Epithelial cell of prostate (primary cell): ENCODE measurements at regions not wholly inside any gene's neighbourhood (a gene's known extent, or its start where the extent isn't known, plus 50 kb on each side); places are given as distances from the start of the nearest gene placed in this dataset.

Experiments used
- DNase-seq: peaks from one replicate; pipeline ENCODE4 v3.0.0-alpha.2; 2011; ENCODE audit warnings: low read depth, low spot score
- H3K27ac ChIP-seq: fragments of 450-650 bp; 2 replicates; pipeline ENCODE4 v1.5.1; 2017; ENCODE audit warnings: mild to moderate bottlenecking

DNA sequence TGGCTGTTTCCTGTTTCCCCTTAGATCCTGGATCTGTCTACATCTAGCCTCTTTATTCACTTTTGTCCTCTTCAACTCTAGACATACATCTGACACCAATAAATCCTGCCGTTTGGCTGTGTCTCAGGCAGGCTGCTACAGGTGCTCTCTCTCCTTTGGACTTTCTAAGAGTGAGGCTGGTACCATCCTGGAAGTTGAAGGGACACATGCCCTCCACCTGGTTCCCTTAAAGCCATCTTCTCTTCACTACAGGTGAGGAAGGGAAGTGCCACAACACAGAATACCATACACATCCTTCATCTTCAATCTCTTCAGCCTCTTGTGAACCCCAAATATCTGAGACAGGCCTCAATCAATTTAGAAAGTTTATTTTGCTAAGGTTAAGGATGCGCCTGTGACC is 137.9 kb downstream of the BACH1 start:
- H3K27ac ChIP-seq = no peak overlapping the region
- DNase-seq = no peak

- DNase-seq = no peak
- no peak overlapping the region for H3K27ac ChIP-seq
Observed at GRCh38 chr21:29441651-29442050, 142.9 kb downstream of the BACH1 start.

DNA sequence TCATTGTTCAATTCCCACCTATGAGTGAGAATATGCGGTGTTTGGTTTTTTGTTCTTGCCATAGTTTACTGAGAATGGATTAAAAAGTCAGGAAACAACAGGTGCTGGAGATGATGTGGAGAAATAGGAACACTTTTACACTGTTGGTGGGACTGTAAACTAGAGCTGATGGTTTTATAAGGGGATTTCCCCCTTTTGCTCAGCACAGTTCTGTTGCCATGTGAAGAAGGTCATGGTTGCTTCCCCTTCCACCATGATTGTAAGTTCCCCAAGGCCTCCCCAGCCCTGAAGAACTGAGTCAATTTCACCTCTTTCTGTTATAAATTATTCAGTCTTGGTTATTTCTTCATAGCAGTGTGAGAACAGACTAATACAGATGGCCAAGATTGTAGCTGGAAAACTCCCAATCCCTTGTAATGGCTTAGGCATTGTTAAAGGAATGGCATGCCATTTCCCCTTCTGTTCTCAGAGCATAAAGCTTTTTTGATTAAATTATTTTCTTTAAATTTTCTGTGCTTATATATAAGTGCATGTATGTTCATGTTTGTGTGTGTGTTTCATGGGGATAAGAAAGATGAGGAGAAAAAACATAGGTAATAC is 144.8 kb downstream of the BACH1 start:
- H3K27ac ChIP-seq = no peak overlapping the region
- no peak for DNase-seq

DNA sequence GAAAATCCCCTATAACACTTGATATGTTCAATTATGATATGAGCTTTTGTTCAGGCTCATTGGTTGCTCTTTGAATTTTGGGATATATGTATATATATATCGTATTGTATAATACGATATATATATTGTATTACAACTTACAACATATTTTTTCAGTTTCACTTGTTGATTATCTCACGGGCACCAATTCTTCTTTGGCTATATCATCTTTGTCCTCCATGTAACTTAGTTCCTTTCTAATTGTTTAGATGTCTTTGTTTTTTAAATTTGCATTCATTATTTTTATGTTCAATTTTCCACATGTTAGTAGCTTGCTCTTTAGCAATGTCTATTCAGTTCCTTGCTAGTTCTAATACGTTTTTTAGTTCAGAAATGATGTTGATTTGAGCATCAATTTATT is 150.0 kb downstream of the BACH1 start:
- H3K27ac ChIP-seq = no peak overlapping the region
- DNase-seq = no peak

- no peak overlapping the region for H3K27ac ChIP-seq
- DNase-seq = no peak
Observed at GRCh38 chr21:29449306-29449950, 150.7 kb downstream of the BACH1 start.

DNA sequence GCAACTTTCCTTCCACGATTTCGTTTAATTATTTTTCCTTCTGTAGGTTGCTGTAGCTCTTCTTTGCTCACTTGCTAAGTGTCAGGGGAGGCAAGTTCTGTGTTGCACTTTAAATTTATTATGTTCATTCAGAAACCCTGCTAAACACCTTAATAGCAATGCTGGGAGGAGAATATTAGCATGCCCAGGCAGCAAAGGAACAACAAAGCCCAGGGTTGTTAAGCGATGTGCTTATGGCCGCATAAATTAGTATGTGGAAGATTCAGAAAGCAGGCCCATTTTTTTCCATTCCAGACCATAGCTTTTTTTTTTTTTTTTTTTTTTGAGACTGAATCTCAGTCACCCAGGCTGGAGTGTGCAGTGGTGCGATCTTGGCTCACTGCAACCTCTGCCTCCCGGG is 151.3 kb downstream of the BACH1 start:
- no peak overlapping the region for H3K27ac ChIP-seq
- no peak for DNase-seq

- no peak for DNase-seq
- no peak overlapping the region for H3K27ac ChIP-seq
Observed at GRCh38 chr21:29453511-29453910, 154.8 kb downstream of the BACH1 start.

GRCh38 chr21:29454179-29454578 is 155.5 kb downstream of the BACH1 start:
- no peak overlapping the region for H3K27ac ChIP-seq

DNA sequence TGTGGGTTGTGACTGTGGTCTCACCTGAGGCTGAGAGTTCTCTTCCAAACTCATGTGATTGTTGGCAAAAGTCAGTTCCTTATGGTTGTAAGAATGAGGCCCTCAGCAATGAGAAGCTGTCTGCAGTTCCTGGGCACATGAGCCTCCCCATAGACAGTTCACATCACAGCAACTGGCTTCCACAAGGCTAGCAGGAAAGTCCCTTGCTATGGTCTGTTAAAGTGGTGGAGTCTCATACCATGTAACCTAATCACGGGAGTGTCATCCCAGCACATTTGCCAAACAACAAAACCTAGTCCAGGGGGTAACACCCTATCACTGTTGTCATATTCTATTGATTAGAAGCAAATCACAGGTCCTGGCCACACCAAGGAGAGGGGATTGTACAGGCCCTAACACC is 163.8 kb downstream of the BACH1 start:
- no peak overlapping the region for H3K27ac ChIP-seq
- DNase-seq = no peak

More at GRCh38 chr21:29454179-29454578, 155.5 kb downstream of the BACH1 start:
- no peak for DNase-seq

DNA sequence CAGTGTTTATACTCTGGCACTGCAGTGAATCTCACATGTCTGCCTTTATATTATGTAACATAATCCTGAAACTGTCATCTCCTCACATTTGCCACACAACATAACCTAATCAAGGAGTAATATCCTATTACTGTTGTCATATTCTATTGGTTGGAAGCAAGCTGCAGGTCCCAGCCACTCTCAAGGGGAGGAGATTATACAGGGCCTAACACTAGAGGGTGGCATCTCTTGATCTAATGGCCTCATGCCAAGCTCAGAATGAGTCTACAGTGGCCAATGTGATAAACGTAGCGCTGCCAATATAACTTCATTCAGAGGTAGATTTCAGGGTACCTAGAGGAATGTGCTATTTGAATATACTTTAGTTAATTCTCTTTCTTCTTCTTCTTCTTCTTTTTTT is 166.8 kb downstream of the BACH1 start:
- no peak for DNase-seq
- H3K27ac ChIP-seq = no peak overlapping the region

DNA sequence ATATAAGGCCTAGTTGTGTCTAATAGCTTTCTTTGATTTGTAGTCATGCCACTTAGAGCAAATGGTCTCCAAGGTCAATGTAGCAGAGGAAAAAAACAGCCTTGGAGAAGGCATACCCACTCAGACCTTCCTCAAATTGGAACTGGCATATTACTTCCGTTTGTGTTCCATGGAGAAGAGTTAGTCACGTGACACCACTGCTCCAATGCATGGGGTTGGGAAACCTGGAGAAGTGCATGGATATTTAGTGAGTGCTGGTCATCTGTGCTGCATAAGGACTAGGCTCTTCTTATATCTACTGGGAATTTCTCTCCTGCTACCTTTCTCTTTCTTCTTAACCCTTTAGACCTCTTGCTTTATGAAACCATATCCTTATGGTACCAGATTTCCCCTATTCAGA is 167.8 kb downstream of the BACH1 start:
- no peak for DNase-seq
- H3K27ac ChIP-seq = no peak overlapping the region

GRCh38 chr21:29470397-29470796 is 171.7 kb downstream of the BACH1 start:
- no peak overlapping the region for H3K27ac ChIP-seq
- no peak for DNase-seq

DNA sequence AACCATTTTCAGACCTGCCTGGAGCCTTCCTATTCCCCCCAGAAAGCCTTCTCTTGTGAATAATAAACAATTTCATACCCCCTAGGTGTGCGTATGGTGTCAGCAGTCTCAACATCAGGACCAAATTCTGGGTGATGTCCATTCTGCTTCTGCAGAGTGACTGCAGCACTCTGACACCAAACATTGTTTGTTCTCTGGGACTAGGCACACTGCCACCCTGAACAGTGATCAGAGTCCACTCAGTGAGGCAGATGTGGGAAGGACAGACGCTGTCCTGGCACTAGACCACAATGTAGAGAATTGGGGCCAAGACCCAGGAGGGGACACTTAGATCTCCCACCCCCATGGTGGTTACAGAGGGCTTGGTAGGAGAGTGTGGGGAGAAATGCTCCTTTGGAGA is 175.1 kb downstream of the BACH1 start:
- no peak for DNase-seq
- no peak overlapping the region for H3K27ac ChIP-seq

DNA sequence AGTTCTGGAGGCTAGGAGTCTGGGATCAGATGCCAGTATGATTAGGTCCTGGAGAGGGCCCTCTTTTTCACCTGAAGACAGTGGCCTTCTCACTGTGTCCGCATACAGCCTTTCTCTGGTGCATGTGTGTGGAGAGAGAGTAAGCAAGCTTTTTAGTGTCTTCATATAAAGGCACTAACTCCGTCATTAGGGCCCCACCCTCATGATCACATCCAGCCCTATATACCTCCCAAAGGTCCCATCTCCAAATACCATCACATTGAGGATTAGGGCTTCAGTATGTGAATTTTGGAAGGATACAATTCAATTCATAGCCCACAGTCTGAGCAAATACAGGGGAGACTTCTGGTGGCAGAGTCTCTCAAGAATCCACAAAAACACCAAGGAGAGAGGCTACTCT is 176.6 kb downstream of the BACH1 start:
- no peak overlapping the region for H3K27ac ChIP-seq
- DNase-seq = no peak

- no peak for DNase-seq
- H3K27ac ChIP-seq = no peak overlapping the region
Observed at GRCh38 chr21:29477347-29477746, 178.6 kb downstream of the BACH1 start.

GRCh38 chr21:29477941-29478340 is 179.2 kb downstream of the BACH1 start:
- no peak for DNase-seq
- no peak overlapping the region for H3K27ac ChIP-seq

DNA sequence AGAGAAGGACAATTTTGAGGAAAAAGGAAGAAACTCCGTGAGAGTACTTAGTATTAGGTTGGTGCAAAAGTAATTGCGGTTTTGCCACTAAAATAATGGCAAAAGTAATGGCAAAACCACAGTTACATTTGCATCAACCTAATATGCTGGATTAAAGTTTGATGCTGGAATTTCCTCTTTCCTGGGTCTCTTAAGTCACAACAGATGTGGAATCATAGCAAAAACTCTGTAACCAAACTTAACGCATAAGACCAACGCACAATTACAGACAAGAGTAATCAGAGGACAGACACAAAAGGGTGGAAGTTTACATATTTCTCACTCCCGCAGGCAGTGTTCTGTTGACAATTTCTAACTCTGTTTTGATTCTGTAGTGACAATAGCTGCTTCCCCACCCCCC is 182.4 kb downstream of the BACH1 start:
- DNase-seq = no peak
- no peak overlapping the region for H3K27ac ChIP-seq

GRCh38 chr21:29481641-29482040 is 182.9 kb downstream of the BACH1 start:
- H3K27ac ChIP-seq = no peak overlapping the region
- no peak for DNase-seq

GRCh38 chr21:29486306-29486807 is 187.6 kb downstream of the BACH1 start:
- DNase-seq = no peak
- no peak overlapping the region for H3K27ac ChIP-seq
